Testis (tissue), 2 donors: ENCODE measurements at regions not wholly inside any gene's neighbourhood (a gene's known extent, or its start where the extent isn't known, plus 50 kb on each side); places are given as distances from the start of the nearest gene placed in this dataset.

Experiments used
- DNase-seq: peaks from one replicate; pipeline ENCODE4 v3.0.0-alpha.2; 2019
- H3K27ac ChIP-seq, 2 donors: fragments of 200-600 bp; sonication (generic); one replicate each; pipeline ENCODE4 v1.5.1; 2019
- H3K27me3 ChIP-seq: fragments of 200-600 bp; sonication (generic); one replicate; pipeline ENCODE4 v1.5.1; 2019
- H3K36me3 ChIP-seq: fragments of 200-600 bp; sonication (generic); one replicate; pipeline ENCODE4 v1.5.1; 2017; ENCODE audit warnings: low read depth; ENCODE audit errors: missing control alignments
- H3K4me1 ChIP-seq: fragments of 200-600 bp; sonication (generic); one replicate; pipeline ENCODE4 v1.5.1; 2019
- H3K4me3 ChIP-seq, 2 donors: fragments of 200-600 bp; sonication (generic); one replicate each; pipeline ENCODE4 v1.5.1; 2017 to 2019
- H3K9me3 ChIP-seq: fragments of 200-600 bp; sonication (generic); one replicate; pipeline ENCODE4 v1.5.1; 2017
- CTCF ChIP-seq, 3 experiments: fragments of 450-650 bp in 2 of 3; fragments of 200-600 bp in 1 of 3; sonication (generic) in 1 of 3; IDR thresholded peaks; one replicate each; pipeline ENCODE4 v1.5.1; 2016 to 2019; ENCODE audit warnings: antibody characterized with exemption in 3 of 3, mild to moderate bottlenecking in 2 of 3, moderate library complexity in 1 of 3
- POLR2A ChIP-seq: fragments of 450-650 bp; IDR thresholded peaks from one replicate; pipeline ENCODE4 v1.6.1; 2017; ENCODE audit warnings: antibody characterized with exemption, mild to moderate bottlenecking, moderate library complexity
- WGBS, 2 donors: methylation state at CpG; one replicate each; pipeline ENCODE4 v1.1.5; 2018; 5-methylcytosine and 5-hydroxymethylcytosine counted together
- intact Hi-C: fragments of 100-400 bp; cut with DNase I; formaldehyde crosslinking; loops from one replicate; pipeline ENCODE4 v1.15.1; 2023; ENCODE audit warnings: low total_unique reads

- Histone ChIP-seq H3K27ac (no peak overlapping the region), H3K4me3 (no peak overlapping the region), H3K36me3 (no peaks in the 10 kb centered on the region), H3K4me1 (no peaks in the 10 kb centered on the region), H3K27me3 (no peaks in the 10 kb centered on the region), H3K9me3 (no peaks in the 10 kb centered on the region)
- no peak for TF ChIP-seq POLR2A
- no peak for TF ChIP-seq CTCF (IDR thresholded peaks at IDR 0.05)
- DNase-seq, result no peak
- WGBS, 2 donors, result 83 to 86% methylated on average over 2 of the region's 2 CpGs
- intact Hi-C loops, result no loop called here
Observed at GRCh38 chr7:132678656-132679055, 102.4 kb upstream of the PLXNA4 start.

GRCh38 chr7:132677918-132678317 is 101.6 kb upstream of the PLXNA4 start:
- no peak for DNase-seq
- TF ChIP-seq POLR2A, result no peak
- no peak for TF ChIP-seq CTCF (IDR thresholded peaks at IDR 0.05)
- Histone ChIP-seq H3K9me3 (no peaks in the 10 kb centered on the region), H3K4me1 (no peaks in the 10 kb centered on the region), H3K27ac (no peak overlapping the region), H3K36me3 (no peaks in the 10 kb centered on the region), H3K27me3 (no peaks in the 10 kb centered on the region), H3K4me3 (no peak overlapping the region)
- 81 to 82% methylated on average over 5 of the region's 5 CpGs for WGBS, 2 donors
- intact Hi-C loops, result no loop called here

GRCh38 chr7:132672200-132672990 is 96.1 kb upstream of the PLXNA4 start:
- H3K4me1 ChIP-seq, result no peaks in the 10 kb centered on the region
- intact Hi-C loops, result no loop called here
- TF ChIP-seq CTCF (IDR thresholded peaks at IDR 0.05), result no peak
- TF ChIP-seq POLR2A, result no peak
- DNase-seq, result no peak
- no peaks in the 10 kb centered on the region for H3K9me3 ChIP-seq
- no peaks in the 10 kb centered on the region for H3K36me3 ChIP-seq
- H3K27ac ChIP-seq, result no peak overlapping the region
- no peak overlapping the region for H3K4me3 ChIP-seq
- no peaks in the 10 kb centered on the region for H3K27me3 ChIP-seq
- 71 to 84% methylated on average over 9 of the region's 9 CpGs for WGBS, 2 donors

- Histone ChIP-seq H3K36me3 (no peaks in the 10 kb centered on the region), H3K4me3 (no peak overlapping the region), H3K27ac (no peak overlapping the region), H3K4me1 (no peaks in the 10 kb centered on the region), H3K27me3 (no peaks in the 10 kb centered on the region), H3K9me3 (no peaks in the 10 kb centered on the region)
- TF ChIP-seq CTCF (IDR thresholded peaks at IDR 0.05), result no peak
- TF ChIP-seq POLR2A, result no peak
- no peak for DNase-seq
- WGBS, 2 donors, result 83 to 89% methylated on average over 2 of the region's 2 CpGs
- intact Hi-C loops, result no loop called here
Observed at GRCh38 chr7:132666774-132667172, 90.5 kb upstream of the PLXNA4 start.
